Trophoblast cell (in vitro differentiated cells and primary cell): ENCODE measurements at regions not wholly inside any gene's neighbourhood (a gene's known extent, or its start where the extent isn't known, plus 50 kb on each side); places are given as distances from the start of the nearest gene placed in this dataset.

ENCODE experiments used
- DNase-seq, 2 donors: peaks; one replicate each; pipeline ENCODE4 v3.0.0-alpha.2; 2016
- H2AFZ ChIP-seq: 2 replicates; pipeline ENCODE4 v1.6.1; 2013; ENCODE audit warnings: low read length, moderate library complexity, mild to moderate bottlenecking; ENCODE audit not compliant: insufficient read depth, poor library complexity
- H2AK5ac ChIP-seq: 2 replicates; pipeline ENCODE4 v1.6.1; 2013; ENCODE audit warnings: mild to moderate bottlenecking, low read length
- H2BK120ac ChIP-seq: 2 replicates; pipeline ENCODE4 v1.6.1; 2013; ENCODE audit warnings: low read length, mild to moderate bottlenecking, moderate library complexity; ENCODE audit not compliant: insufficient read depth, poor library complexity
- H2BK12ac ChIP-seq: 2 replicates; pipeline ENCODE4 v1.6.1; 2013; ENCODE audit warnings: mild to moderate bottlenecking, low read length, moderate library complexity
- H2BK5ac ChIP-seq: 2 replicates; pipeline ENCODE4 v1.6.1; 2013; ENCODE audit warnings: low read length, low read depth, moderate library complexity, mild to moderate bottlenecking; ENCODE audit not compliant: poor library complexity
- H3K14ac ChIP-seq: 2 replicates; pipeline ENCODE4 v1.6.1; 2013; ENCODE audit warnings: mild to moderate bottlenecking, low read length
- H3K18ac ChIP-seq: 2 replicates; pipeline ENCODE4 v1.6.1; 2013; ENCODE audit warnings: mild to moderate bottlenecking, low read length
- H3K23ac ChIP-seq: 2 replicates; pipeline ENCODE4 v1.6.1; 2013; ENCODE audit warnings: low read length
- H3K27ac ChIP-seq: 2 replicates; pipeline ENCODE4 v1.5.1; 2013; ENCODE audit warnings: low read depth, mild to moderate bottlenecking, inconsistent platforms, low read length, moderate library complexity
- H3K27me3 ChIP-seq: 2 replicates; pipeline ENCODE4 v1.6.1; 2013; ENCODE audit warnings: inconsistent platforms, mild to moderate bottlenecking, low read length, moderate library complexity; ENCODE audit not compliant: insufficient read depth
- H3K36me3 ChIP-seq, 2 experiments: 1 replicate in 1 of 2; 2 replicates in 1 of 2; pipeline ENCODE4 v1.6.1; 2013; ENCODE audit warnings: low read length in 2 of 2, mild to moderate bottlenecking in 2 of 2, moderate library complexity in 1 of 2; ENCODE audit not compliant: insufficient read depth in 2 of 2, control insufficient read depth in 1 of 2
- H3K4ac ChIP-seq: 2 replicates; pipeline ENCODE4 v1.6.1; 2013; ENCODE audit warnings: low read depth, mild to moderate bottlenecking, low read length, moderate library complexity
- H3K4me1 ChIP-seq, 2 experiments: 1 replicate in 1 of 2; 2 replicates in 1 of 2; pipeline ENCODE4 v1.6.1; 2013; ENCODE audit warnings: low read length in 2 of 2, mild to moderate bottlenecking in 2 of 2, moderate library complexity in 1 of 2; ENCODE audit not compliant: insufficient read depth in 2 of 2, control insufficient read depth in 1 of 2
- H3K4me2 ChIP-seq: 2 replicates; pipeline ENCODE4 v1.6.1; 2013; ENCODE audit warnings: inconsistent platforms, mild to moderate bottlenecking, low read length, moderate library complexity
- H3K4me3 ChIP-seq: 2 replicates; pipeline ENCODE4 v1.5.1; 2013; ENCODE audit warnings: mild to moderate bottlenecking, low read depth, low read length, inconsistent platforms
- H3K79me1 ChIP-seq: one replicate; pipeline ENCODE4 v1.6.1; 2013; ENCODE audit warnings: low read length
- H3K79me2 ChIP-seq: 2 replicates; pipeline ENCODE4 v1.6.1; 2013; ENCODE audit warnings: low read length, mild to moderate bottlenecking; ENCODE audit not compliant: control insufficient read depth, insufficient read depth, poor library complexity
- H3K9ac ChIP-seq: 2 replicates; pipeline ENCODE4 v1.6.1; 2013; ENCODE audit warnings: mild to moderate bottlenecking, low read length
- H3K9me3 ChIP-seq: 2 replicates; pipeline ENCODE4 v1.6.1; 2013; ENCODE audit warnings: low read depth, mild to moderate bottlenecking, control low read depth, inconsistent platforms, low read length; ENCODE audit not compliant: insufficient read depth
- H4K12ac ChIP-seq: 2 replicates; pipeline ENCODE4 v1.6.1; 2013; ENCODE audit warnings: low read depth, mild to moderate bottlenecking, low read length, moderate library complexity
- H4K8ac ChIP-seq: 2 replicates; pipeline ENCODE4 v1.6.1; 2013; ENCODE audit warnings: low read depth, mild to moderate bottlenecking, low read length, moderate library complexity
- H4K91ac ChIP-seq: one replicate; pipeline ENCODE4 v1.6.1; 2013; ENCODE audit warnings: low read depth, mild to moderate bottlenecking, low read length, moderate library complexity
- WGBS: extraction: QIAGEN DNeasy Blood & Tissue Kit; methylation state at CpG from one replicate; pipeline ENCODE4 v1.1.7; 2013; ENCODE audit warnings: missing lambda C conversion rate; ENCODE audit not compliant: insufficient read length, insufficient coverage; ENCODE audit errors: extremely low coverage; 5-methylcytosine and 5-hydroxymethylcytosine counted together

DNA sequence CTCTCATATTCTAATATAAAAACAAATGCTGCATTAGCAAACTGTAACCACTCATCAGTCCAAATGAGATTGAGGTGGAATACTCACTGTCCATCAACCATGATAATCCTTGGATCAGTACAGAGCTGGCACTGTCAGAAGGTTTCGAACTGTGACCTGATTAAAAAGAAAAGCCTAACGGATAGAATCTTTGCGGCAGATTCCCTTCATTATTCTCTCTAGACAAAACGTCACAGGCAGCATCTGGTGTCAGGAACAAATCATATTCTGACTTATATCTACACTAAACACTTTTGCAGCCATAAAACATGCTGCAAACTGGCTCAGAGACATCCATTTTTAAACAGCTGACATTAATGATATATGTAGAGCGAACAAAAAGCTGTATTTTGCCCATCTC, 677.7 kb upstream of the NXPH2 start:
- no peak overlapping the region for H2AFZ ChIP-seq
- no peak overlapping the region for H2BK120ac ChIP-seq
- no peaks in the 10 kb centered on the region for H3K9me3 ChIP-seq
- H3K9ac ChIP-seq, result no peak overlapping the region
- H3K79me1 ChIP-seq, result no peaks in the 10 kb centered on the region
- H3K4me1 ChIP-seq, result no peaks in the 10 kb centered on the region
- no peaks in the 10 kb centered on the region for H3K27me3 ChIP-seq
- WGBS, result no CpG with 5 or more reads among the region's 5 CpGs
- no peak overlapping the region for H3K14ac ChIP-seq
- no peak overlapping the region for H2BK12ac ChIP-seq
- H4K8ac ChIP-seq, result no peak overlapping the region
- H3K4me2 ChIP-seq, result no peak overlapping the region
- H4K12ac ChIP-seq, result no peak overlapping the region
- no peaks in the 10 kb centered on the region for H3K36me3 ChIP-seq
- H3K27ac ChIP-seq, result no peak overlapping the region
- H3K79me2 ChIP-seq, result no peaks in the 10 kb centered on the region
- no peak overlapping the region for H2AK5ac ChIP-seq
- H3K23ac ChIP-seq, result no peak overlapping the region
- H2BK5ac ChIP-seq, result no peak overlapping the region
- no peak overlapping the region for H4K91ac ChIP-seq
- DNase-seq, result no peak
- H3K4me3 ChIP-seq, result no peak overlapping the region
- H3K4ac ChIP-seq, result no peak overlapping the region
- no peak overlapping the region for H3K18ac ChIP-seq

DNA sequence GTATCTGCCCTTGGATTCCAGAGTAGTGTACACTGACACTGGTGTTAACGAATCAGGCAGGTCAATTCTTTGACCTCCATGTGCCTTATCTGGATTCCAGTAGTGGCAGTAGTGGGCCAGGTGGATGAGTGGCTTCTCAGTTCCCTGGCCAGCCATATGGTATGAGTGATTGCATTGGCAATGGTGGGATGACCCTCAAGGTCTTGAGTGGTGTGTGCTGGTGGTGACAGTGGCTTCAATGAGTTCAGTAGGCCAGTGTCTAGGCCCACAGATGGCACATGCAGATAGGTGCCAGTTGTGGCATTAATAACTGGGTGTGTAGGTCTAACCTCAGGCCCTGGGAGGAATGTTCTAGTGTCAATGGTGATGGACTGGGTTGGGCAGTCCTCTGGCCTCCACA, 674.1 kb upstream of the NXPH2 start:
- WGBS, result no CpG with 5 or more reads among the region's 1 CpG
- no peaks in the 10 kb centered on the region for H3K4me1 ChIP-seq

DNA sequence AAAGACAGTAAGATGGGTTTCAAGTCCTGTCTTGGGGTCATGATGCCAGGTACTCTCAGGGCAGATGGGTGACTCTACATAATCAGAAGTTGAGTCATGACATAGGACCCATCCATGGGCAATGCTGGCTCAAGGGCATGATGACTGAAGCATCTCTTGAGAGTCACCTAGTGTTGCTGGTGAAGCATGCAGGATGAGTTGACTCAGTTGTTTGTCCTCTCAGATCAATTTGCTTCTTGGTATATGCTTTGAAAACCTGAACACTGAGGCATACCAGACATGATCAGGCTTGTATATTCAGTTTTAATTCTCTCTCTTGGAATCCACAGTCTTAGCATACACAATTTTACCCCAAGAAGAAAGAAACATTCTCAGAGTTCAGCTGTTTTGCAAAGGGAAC, 658.9 kb upstream of the NXPH2 start:
- no peaks in the 10 kb centered on the region for H3K36me3 ChIP-seq
- no peak overlapping the region for H3K14ac ChIP-seq
- no peak overlapping the region for H3K27ac ChIP-seq
- H3K79me2 ChIP-seq, result no peaks in the 10 kb centered on the region
- H3K4me3 ChIP-seq, result no peak overlapping the region
- no peak overlapping the region for H2AFZ ChIP-seq
- no peak for DNase-seq
- H3K9me3 ChIP-seq, result no peaks in the 10 kb centered on the region
- H4K12ac ChIP-seq, result no peak overlapping the region
- no peak overlapping the region for H3K23ac ChIP-seq
- no peak overlapping the region for H2BK120ac ChIP-seq
- no peaks in the 10 kb centered on the region for H3K27me3 ChIP-seq
- no peaks in the 10 kb centered on the region for H3K79me1 ChIP-seq
- no peak overlapping the region for H2AK5ac ChIP-seq
- no peak overlapping the region for H3K4me2 ChIP-seq
- no peak overlapping the region for H3K4ac ChIP-seq
- H3K9ac ChIP-seq, result no peak overlapping the region
- H2BK5ac ChIP-seq, result no peak overlapping the region
- no peaks in the 10 kb centered on the region for H3K4me1 ChIP-seq
- no peak overlapping the region for H4K91ac ChIP-seq
- H3K18ac ChIP-seq, result no peak overlapping the region
- no peak overlapping the region for H2BK12ac ChIP-seq
- no peak overlapping the region for H4K8ac ChIP-seq

More for the DNA sequence above, 674.1 kb upstream of the NXPH2 start:
- H3K36me3 ChIP-seq, result no peaks in the 10 kb centered on the region
- no peak for DNase-seq
- H3K79me1 ChIP-seq, result no peaks in the 10 kb centered on the region
- no peak overlapping the region for H4K8ac ChIP-seq
- H4K12ac ChIP-seq, result no peak overlapping the region
- H3K4me3 ChIP-seq, result no peak overlapping the region
- no peak overlapping the region for H3K4me2 ChIP-seq
- H2AFZ ChIP-seq, result no peak overlapping the region
- H2BK120ac ChIP-seq, result no peak overlapping the region
- H3K9me3 ChIP-seq, result no peaks in the 10 kb centered on the region
- H3K27me3 ChIP-seq, result no peaks in the 10 kb centered on the region
- H3K4ac ChIP-seq, result no peak overlapping the region
- H3K79me2 ChIP-seq, result no peaks in the 10 kb centered on the region
- H2BK12ac ChIP-seq, result no peak overlapping the region
- no peak overlapping the region for H3K23ac ChIP-seq
- no peak overlapping the region for H3K9ac ChIP-seq
- H3K18ac ChIP-seq, result no peak overlapping the region
- H2BK5ac ChIP-seq, result no peak overlapping the region
- no peak overlapping the region for H3K14ac ChIP-seq
- H4K91ac ChIP-seq, result no peak overlapping the region
- no peak overlapping the region for H3K27ac ChIP-seq
- no peak overlapping the region for H2AK5ac ChIP-seq

DNA sequence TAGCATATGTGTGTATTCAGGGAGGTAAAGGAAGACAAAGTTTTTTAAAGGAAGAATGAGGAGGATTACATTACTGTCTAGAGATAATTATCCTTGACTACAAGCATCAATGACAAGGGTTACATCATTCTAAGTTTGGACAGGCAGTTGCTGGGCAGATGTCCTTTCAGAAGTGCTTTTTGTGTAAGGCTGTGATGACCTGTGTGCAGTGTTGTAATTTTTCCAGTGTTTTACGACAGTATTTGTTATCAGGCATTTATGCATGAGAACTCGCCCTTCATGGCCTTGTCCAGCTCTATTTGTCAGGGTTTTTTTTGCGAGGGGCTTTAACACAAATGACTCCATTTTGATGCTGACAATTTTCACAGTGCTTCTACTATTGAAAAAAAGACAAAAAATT, 658.3 kb upstream of the NXPH2 start:
- no CpG with 5 or more reads among the region's 3 CpGs for WGBS
- H3K18ac ChIP-seq, result no peak overlapping the region
- H2BK5ac ChIP-seq, result no peak overlapping the region
- no peak overlapping the region for H3K4me2 ChIP-seq
- H3K23ac ChIP-seq, result no peak overlapping the region
- no peak overlapping the region for H3K9ac ChIP-seq
- H4K12ac ChIP-seq, result no peak overlapping the region
- no peak overlapping the region for H2BK120ac ChIP-seq
- no peak overlapping the region for H2AK5ac ChIP-seq
- DNase-seq, result no peak
- no peak overlapping the region for H4K91ac ChIP-seq
- H3K79me1 ChIP-seq, result no peaks in the 10 kb centered on the region
- H2BK12ac ChIP-seq, result no peak overlapping the region
- H3K9me3 ChIP-seq, result no peaks in the 10 kb centered on the region
- H3K14ac ChIP-seq, result no peak overlapping the region
- no peak overlapping the region for H3K4ac ChIP-seq
- no peaks in the 10 kb centered on the region for H3K4me1 ChIP-seq
- H3K36me3 ChIP-seq, result no peaks in the 10 kb centered on the region
- no peaks in the 10 kb centered on the region for H3K27me3 ChIP-seq
- no peaks in the 10 kb centered on the region for H3K79me2 ChIP-seq
- H2AFZ ChIP-seq, result no peak overlapping the region
- H3K27ac ChIP-seq, result no peak overlapping the region
- H4K8ac ChIP-seq, result no peak overlapping the region
- H3K4me3 ChIP-seq, result no peak overlapping the region

DNA sequence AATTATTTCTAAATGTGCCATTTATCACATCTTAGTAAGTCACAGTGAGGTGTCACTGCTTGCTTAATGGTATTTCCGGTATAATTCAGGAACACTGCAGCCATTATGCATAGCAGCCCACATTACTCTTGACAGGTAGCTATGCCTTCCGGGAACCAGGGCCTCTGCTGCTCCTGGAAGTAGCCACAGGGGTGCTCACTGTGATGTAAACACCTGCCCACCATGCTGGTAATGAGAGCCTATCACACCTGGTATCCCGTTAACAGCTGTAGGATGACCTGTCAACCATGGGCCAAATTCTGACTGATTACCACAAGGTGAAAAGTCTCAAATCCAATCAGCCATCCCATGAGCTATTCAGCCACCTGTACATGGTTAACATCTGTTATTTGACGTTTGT, 647.0 kb upstream of the NXPH2 start:
- Histone ChIP-seq H2BK5ac (no peak overlapping the region), H4K91ac (no peak overlapping the region), H3K4me1 (no peaks in the 10 kb centered on the region), H3K4ac (no peak overlapping the region), H4K12ac (no peak overlapping the region), H2BK120ac (no peak overlapping the region), H3K14ac (no peak overlapping the region), H3K4me3 (no peak overlapping the region), H3K9ac (no peak overlapping the region), H2AK5ac (no peak overlapping the region), H3K79me1 (no peaks in the 10 kb centered on the region), H3K27me3 (no peaks in the 10 kb centered on the region), H2AFZ (no peak overlapping the region), H3K18ac (no peak overlapping the region), H3K9me3 (no peaks in the 10 kb centered on the region), H4K8ac (no peak overlapping the region), H3K36me3 (no peaks in the 10 kb centered on the region), H3K27ac (no peak overlapping the region), H2BK12ac (no peak overlapping the region), H3K23ac (no peak overlapping the region), H3K79me2 (no peaks in the 10 kb centered on the region), H3K4me2 (no peak overlapping the region)
- WGBS, result no CpG with 5 or more reads among the region's 4 CpGs
- no peak for DNase-seq
